Large intestine (tissue), 3 donors: ENCODE measurements at regions not wholly inside any gene's neighbourhood (a gene's known extent, or its start where the extent isn't known, plus 50 kb on each side); places are given as distances from the start of the nearest gene placed in this dataset.

Source experiments
- DNase-seq, 2 donors: peaks; one replicate each; pipeline versions ENCODE4 v3.0.0 to v3.0.0-alpha.2; 2013
- H3K27ac ChIP-seq: one replicate; pipeline ENCODE4 v1.5.1; 2013; ENCODE audit warnings: low read length
- H3K27me3 ChIP-seq: 2 replicates; pipeline ENCODE4 v1.6.1; 2013; ENCODE audit warnings: low read length; ENCODE audit not compliant: control insufficient read depth, insufficient read depth
- H3K36me3 ChIP-seq: 2 replicates; pipeline ENCODE4 v1.6.1; 2013; ENCODE audit warnings: low read length; ENCODE audit not compliant: control insufficient read depth, insufficient read depth
- H3K4me1 ChIP-seq: one replicate; pipeline ENCODE4 v1.6.1; 2013; ENCODE audit warnings: low read length; ENCODE audit not compliant: control insufficient read depth, insufficient read depth
- H3K4me3 ChIP-seq: one replicate; pipeline ENCODE4 v1.5.1; 2013; ENCODE audit warnings: low read length
- H3K9me3 ChIP-seq: one replicate; pipeline ENCODE4 v1.6.1; 2013; ENCODE audit warnings: mild to moderate bottlenecking, low read depth, low read length, moderate library complexity; ENCODE audit not compliant: control insufficient read depth
- WGBS: methylation state at CpG from one replicate; pipeline ENCODE4 v1.1.5; 2013; ENCODE audit warnings: low lambda C conversion rate; ENCODE audit not compliant: insufficient coverage; 5-methylcytosine and 5-hydroxymethylcytosine counted together

GRCh38 chr11:119782006-119782738, 53.2 kb upstream of the NECTIN1 start:
- no peak for DNase-seq
- peaks cover 23% of the 10 kb centered on the region for H3K27me3 ChIP-seq
- H3K4me1 ChIP-seq, result no peaks in the 10 kb centered on the region

GRCh38 chr11:119780222-119780953, 51.4 kb upstream of the NECTIN1 start:
- no peaks in the 10 kb centered on the region for H3K4me1 ChIP-seq
- no CpG with 5 or more reads among the region's 2 CpGs for WGBS
- DNase-seq, result no peak
- no peaks in the 10 kb centered on the region for H3K36me3 ChIP-seq
- H3K27ac ChIP-seq, result no peak overlapping the region
- H3K4me3 ChIP-seq, result no peak overlapping the region
- H3K27me3 ChIP-seq, result peaks cover 25% of the 10 kb centered on the region
- peaks cover 7% of the 10 kb centered on the region for H3K9me3 ChIP-seq

More at GRCh38 chr11:119782006-119782738, 53.2 kb upstream of the NECTIN1 start:
- H3K9me3 ChIP-seq, result peaks cover 7% of the 10 kb centered on the region
- H3K4me3 ChIP-seq, result no peak overlapping the region
- no peak overlapping the region for H3K27ac ChIP-seq
- no peaks in the 10 kb centered on the region for H3K36me3 ChIP-seq
- WGBS, result no CpG with 5 or more reads among the region's 19 CpGs

DNA sequence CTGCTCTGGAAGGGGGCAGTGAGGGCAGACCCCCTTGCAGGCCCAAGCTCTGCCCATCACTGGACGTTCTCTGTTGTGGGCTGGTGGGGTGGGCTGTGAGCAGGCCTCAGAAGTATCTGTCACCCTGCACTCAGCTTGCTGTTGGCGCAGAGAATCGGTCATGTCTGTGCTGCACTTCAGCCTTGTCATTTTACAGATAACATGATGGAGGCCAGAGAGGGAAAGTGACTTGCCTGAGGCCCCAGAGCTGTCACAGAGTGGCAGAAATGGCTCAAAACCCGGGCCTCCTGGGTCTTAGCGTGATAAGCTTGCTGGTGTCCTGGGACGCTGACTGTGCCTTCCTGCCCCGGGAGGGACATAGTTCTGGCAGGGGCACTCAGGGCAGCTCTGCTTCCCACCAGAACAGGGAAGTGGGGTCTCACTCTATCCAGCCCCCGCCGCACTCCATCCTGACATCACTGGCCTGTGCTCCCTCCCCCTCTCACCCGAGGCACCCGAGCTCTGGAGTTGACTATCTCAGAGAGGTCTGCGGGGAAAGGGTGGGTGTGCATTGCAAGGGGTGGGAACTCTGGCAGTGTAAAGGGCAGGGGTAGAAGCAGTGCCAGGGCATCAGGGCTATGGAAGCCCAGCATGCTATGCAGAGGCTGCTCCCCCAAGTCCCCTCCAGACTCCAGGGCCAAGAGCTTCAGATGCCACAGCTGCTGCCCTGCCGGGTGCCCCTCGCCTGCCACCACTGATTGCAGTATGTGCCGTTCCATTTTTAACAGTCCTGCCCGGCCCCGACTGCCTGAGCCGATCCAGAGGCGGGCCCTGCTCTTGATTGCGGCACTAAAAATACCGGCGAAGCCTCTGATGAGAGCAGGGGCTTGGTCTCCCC, 50.4 kb upstream of the NECTIN1 start:
- no CpG with 5 or more reads among the region's 22 CpGs for WGBS
- H3K27me3 ChIP-seq, result peaks cover 25% of the 10 kb centered on the region
- DNase-seq, result no peak

More for the DNA sequence above, 50.4 kb upstream of the NECTIN1 start:
- Histone ChIP-seq H3K27ac (no peak overlapping the region), H3K9me3 (peaks cover 5% of the 10 kb centered on the region), H3K4me1 (no peaks in the 10 kb centered on the region), H3K36me3 (no peaks in the 10 kb centered on the region), H3K4me3 (no peak overlapping the region)
